OCI-LY3 (cell line): ENCODE measurements at regions not wholly inside any gene's neighbourhood (a gene's known extent, or its start where the extent isn't known, plus 50 kb on each side); places are given as distances from the start of the nearest gene placed in this dataset.

ENCODE experiments used
- H2AFZ ChIP-seq: fragments of 200-600, 300-600 bp; shearing (Covaris generic); 2 replicates; pipeline ENCODE4 v1.6.0; 2014; ENCODE audit warnings: antibody characterized with exemption, low read depth, low read length
- H3K27ac ChIP-seq: fragments of 200-600, 300-600 bp; sonication (generic); 2 replicates; pipeline ENCODE4 v1.5.1; 2014; ENCODE audit warnings: mild to moderate bottlenecking, low read length, moderate library complexity, mixed read lengths
- H3K27me3 ChIP-seq: fragments of 200-600, 300-600 bp; sonication (generic); 2 replicates; pipeline ENCODE4 v1.6.1; 2014; ENCODE audit warnings: low read depth, low read length, mixed read lengths
- H3K36me3 ChIP-seq: fragments of 200-600, 300-600 bp; sonication (generic); replicated peaks from 2 replicates; pipeline ENCODE3; 2014; ENCODE audit warnings: low read depth, low read length, mixed read lengths
- H3K4me1 ChIP-seq: fragments of 300-600, 200-600 bp; sonication (generic); 2 replicates; pipeline ENCODE4 v1.6.1; 2014; ENCODE audit warnings: low read length, mixed read lengths
- H3K4me2 ChIP-seq: fragments of 200-600, 300-600 bp; sonication (generic); 2 replicates; pipeline ENCODE4 v1.6.1; 2014; ENCODE audit warnings: low read length, mixed read lengths
- H3K4me3 ChIP-seq: fragments of 300-600, 200-600 bp; sonication (generic); 2 replicates; pipeline ENCODE4 v1.5.1; 2014; ENCODE audit warnings: antibody characterized with exemption, mild to moderate bottlenecking, low read length, moderate library complexity
- H3K79me2 ChIP-seq: fragments of 300-600, 200-600 bp; shearing (Covaris generic); 2 replicates; pipeline ENCODE4 v1.6.1; 2014; ENCODE audit warnings: mild to moderate bottlenecking, low read length, mixed read lengths
- H3K9ac ChIP-seq: fragments of 300-600, 200-600 bp; shearing (Covaris generic); 2 replicates; pipeline ENCODE4 v1.6.0; 2014; ENCODE audit warnings: mild to moderate bottlenecking, low read length, moderate library complexity
- H3K9me3 ChIP-seq: fragments of 200-600, 300-600 bp; shearing (Covaris generic); 2 replicates; pipeline ENCODE4 v1.6.1; 2014; ENCODE audit warnings: low read length, mixed read lengths; ENCODE audit not compliant: insufficient read depth
- H4K20me1 ChIP-seq: fragments of 200-600, 300-600 bp; sonication (generic); 2 replicates; pipeline ENCODE4 v1.6.1; 2016; ENCODE audit warnings: low read length, mixed read lengths; ENCODE audit not compliant: insufficient read depth
- EZH2phosphoT487 ChIP-seq: fragments of 200-600 bp; shearing (Covaris generic); IDR thresholded peaks from 2 replicates; pipeline ENCODE4 v1.6.1; 2018; ENCODE audit warnings: antibody characterized with exemption, mixed run types, low read depth
- TF ChIP-seq, protein P1 (sequence below): fragments of 200-600, 300-600 bp; sonication (generic); IDR thresholded peaks from 2 replicates; pipeline ENCODE4 v1.5.1; 2014; ENCODE audit warnings: antibody characterized with exemption, low read length, low read depth

- Histone ChIP-seq H2AFZ (no peak overlapping the region), H4K20me1 (no peaks in the 10 kb centered on the region), H3K4me3 (no peak overlapping the region), H3K27me3 (no peaks in the 10 kb centered on the region; the same call in 1 of the 2 replicates), H3K9me3 (no peaks in the 10 kb centered on the region), H3K9ac (no peak overlapping the region), H3K4me1 (peaks cover 21% of the 10 kb centered on the region), H3K4me2 (peak overlapping the region; percentile 62), H3K79me2 (no peaks in the 10 kb centered on the region), H3K36me3 (no peaks in the 10 kb centered on the region), H3K27ac (no peak overlapping the region)
- TF ChIP-seq, protein P1, sequence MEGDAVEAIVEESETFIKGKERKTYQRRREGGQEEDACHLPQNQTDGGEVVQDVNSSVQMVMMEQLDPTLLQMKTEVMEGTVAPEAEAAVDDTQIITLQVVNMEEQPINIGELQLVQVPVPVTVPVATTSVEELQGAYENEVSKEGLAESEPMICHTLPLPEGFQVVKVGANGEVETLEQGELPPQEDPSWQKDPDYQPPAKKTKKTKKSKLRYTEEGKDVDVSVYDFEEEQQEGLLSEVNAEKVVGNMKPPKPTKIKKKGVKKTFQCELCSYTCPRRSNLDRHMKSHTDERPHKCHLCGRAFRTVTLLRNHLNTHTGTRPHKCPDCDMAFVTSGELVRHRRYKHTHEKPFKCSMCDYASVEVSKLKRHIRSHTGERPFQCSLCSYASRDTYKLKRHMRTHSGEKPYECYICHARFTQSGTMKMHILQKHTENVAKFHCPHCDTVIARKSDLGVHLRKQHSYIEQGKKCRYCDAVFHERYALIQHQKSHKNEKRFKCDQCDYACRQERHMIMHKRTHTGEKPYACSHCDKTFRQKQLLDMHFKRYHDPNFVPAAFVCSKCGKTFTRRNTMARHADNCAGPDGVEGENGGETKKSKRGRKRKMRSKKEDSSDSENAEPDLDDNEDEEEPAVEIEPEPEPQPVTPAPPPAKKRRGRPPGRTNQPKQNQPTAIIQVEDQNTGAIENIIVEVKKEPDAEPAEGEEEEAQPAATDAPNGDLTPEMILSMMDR, result no peak
- TF ChIP-seq EZH2phosphoT487, result no peak
These were observed 250.9 kb upstream of the HTR2A start for GRCh38 chr13:47147812-47148119.

GRCh38 chr13:47146991-47147811, 250.3 kb upstream of the HTR2A start:
- peak overlapping the region; percentile 62 for H3K4me2 ChIP-seq
- H3K4me1 ChIP-seq, result peaks cover 20% of the 10 kb centered on the region
- no peak overlapping the region; the same call in 1 of the 2 replicates for H3K4me3 ChIP-seq
- H3K27ac ChIP-seq, result peak overlapping the region; percentile 34
- no peak overlapping the region for H2AFZ ChIP-seq
- no peaks in the 10 kb centered on the region for H3K9me3 ChIP-seq
- H3K79me2 ChIP-seq, result no peaks in the 10 kb centered on the region
- H4K20me1 ChIP-seq, result no peaks in the 10 kb centered on the region
- no peak for TF ChIP-seq EZH2phosphoT487
- TF ChIP-seq, protein P1, result no peak
- H3K9ac ChIP-seq, result no peak overlapping the region
- H3K36me3 ChIP-seq, result no peaks in the 10 kb centered on the region
- no peaks in the 10 kb centered on the region for H3K27me3 ChIP-seq

GRCh38 chr13:47146136-47146535, 249.3 kb upstream of the HTR2A start:
- no peaks in the 10 kb centered on the region for H3K79me2 ChIP-seq
- no peak overlapping the region for H3K4me3 ChIP-seq
- H3K4me2 ChIP-seq, result no peak overlapping the region
- H3K9me3 ChIP-seq, result no peaks in the 10 kb centered on the region
- H4K20me1 ChIP-seq, result no peaks in the 10 kb centered on the region
- no peaks in the 10 kb centered on the region for H3K27me3 ChIP-seq
- H3K27ac ChIP-seq, result no peak overlapping the region
- H3K9ac ChIP-seq, result no peak overlapping the region
- TF ChIP-seq, protein P1, result no peak
- no peak for TF ChIP-seq EZH2phosphoT487
- H3K36me3 ChIP-seq, result no peaks in the 10 kb centered on the region
- H2AFZ ChIP-seq, result no peak overlapping the region
- H3K4me1 ChIP-seq, result peaks cover 20% of the 10 kb centered on the region

GRCh38 chr13:47144782-47145181, 247.9 kb upstream of the HTR2A start:
- no peak overlapping the region for H3K4me3 ChIP-seq
- H3K36me3 ChIP-seq, result no peaks in the 10 kb centered on the region
- H3K9ac ChIP-seq, result no peak overlapping the region
- no peaks in the 10 kb centered on the region for H4K20me1 ChIP-seq
- no peaks in the 10 kb centered on the region for H3K9me3 ChIP-seq
- H3K4me1 ChIP-seq, result peaks cover 26% of the 10 kb centered on the region
- no peak overlapping the region for H3K27ac ChIP-seq
- H2AFZ ChIP-seq, result no peak overlapping the region
- no peak for TF ChIP-seq EZH2phosphoT487
- TF ChIP-seq, protein P1, result no peak
- no peaks in the 10 kb centered on the region for H3K27me3 ChIP-seq
- H3K4me2 ChIP-seq, result no peak overlapping the region
- H3K79me2 ChIP-seq, result no peaks in the 10 kb centered on the region
